Neural cell (in vitro differentiated cells): ENCODE measurements at regions not wholly inside any gene's neighbourhood (a gene's known extent, or its start where the extent isn't known, plus 50 kb on each side); places are given as distances from the start of the nearest gene placed in this dataset.

Source experiments
- EP300 ChIP-seq: fragments of 450-650 bp; conservative IDR thresholded peaks from 2 replicates; pipeline ENCODE4 v1.6.1; 2014; ENCODE audit warnings: antibody characterized with exemption, mild to moderate bottlenecking, moderate library complexity; ENCODE audit not compliant: poor library complexity, severe bottlenecking
- POLR2AphosphoS5 ChIP-seq: IDR thresholded peaks from 2 replicates; pipeline ENCODE4 v1.6.1; 2012

DNA sequence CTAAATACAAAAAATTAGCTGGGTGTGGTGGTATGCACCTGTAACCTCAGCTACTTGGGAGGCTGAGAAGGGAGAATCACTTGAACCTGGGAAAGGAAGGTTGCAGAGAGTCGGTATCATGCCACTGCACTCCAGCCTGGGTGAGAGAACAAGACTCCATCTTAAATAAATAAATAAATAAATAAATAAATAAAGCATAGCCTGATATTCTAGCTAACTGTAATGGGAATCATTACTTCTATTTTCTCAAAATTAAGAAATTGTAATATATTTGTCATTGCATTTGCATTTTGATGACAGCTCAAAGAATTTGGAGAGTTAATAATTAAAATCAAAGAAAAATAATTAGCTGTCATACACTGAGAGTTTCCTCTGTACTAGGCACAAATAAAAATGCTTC is 561.1 kb downstream of the EFNB2 start:
- no peak for TF ChIP-seq EP300
- TF ChIP-seq POLR2AphosphoS5: no peak
